Mesenchymal stem cell (in vitro differentiated cells and primary cell): ENCODE measurements at regions not wholly inside any gene's neighbourhood (a gene's known extent, or its start where the extent isn't known, plus 50 kb on each side); places are given as distances from the start of the nearest gene placed in this dataset.

Experiments
- DNase-seq: peaks from one replicate; pipeline ENCODE4 v3.0.0-alpha.2; 2013
- H2AFZ ChIP-seq: one replicate; pipeline ENCODE4 v1.6.1; 2013; ENCODE audit warnings: low read depth, mild to moderate bottlenecking, control low read depth, inconsistent platforms, low read length, moderate library complexity
- H2AK5ac ChIP-seq: 2 replicates; pipeline ENCODE4 v1.6.1; 2013; ENCODE audit warnings: low read length, moderate library complexity, mild to moderate bottlenecking, inconsistent platforms; ENCODE audit not compliant: severe bottlenecking
- H2BK120ac ChIP-seq: one replicate; pipeline ENCODE4 v1.6.1; 2013; ENCODE audit warnings: low read depth, mild to moderate bottlenecking, inconsistent platforms, low read length, moderate library complexity
- H2BK12ac ChIP-seq, 2 experiments: one replicate each; pipeline ENCODE4 v1.6.1; 2013; ENCODE audit warnings: inconsistent platforms in 2 of 2, low read length in 2 of 2, mild to moderate bottlenecking in 2 of 2, moderate library complexity in 2 of 2, control low read depth in 1 of 2
- H2BK15ac ChIP-seq: one replicate; pipeline ENCODE4 v1.6.1; 2013; ENCODE audit warnings: mild to moderate bottlenecking, low read depth, inconsistent platforms; ENCODE audit not compliant: poor library complexity, severe bottlenecking
- H2BK5ac ChIP-seq: 2 replicates; pipeline ENCODE4 v1.6.1; 2013; ENCODE audit warnings: low read depth, mild to moderate bottlenecking, low read length, control low read depth, inconsistent platforms; ENCODE audit not compliant: poor library complexity, severe bottlenecking
- H3K14ac ChIP-seq, 2 experiments: one replicate each; pipeline ENCODE4 v1.6.1; 2013; ENCODE audit warnings: inconsistent platforms in 2 of 2, low read length in 2 of 2, control low read depth in 1 of 2, mild to moderate bottlenecking in 1 of 2, moderate library complexity in 1 of 2
- H3K18ac ChIP-seq, 2 experiments: one replicate each; pipeline ENCODE4 v1.6.1; 2013; ENCODE audit warnings: inconsistent platforms in 2 of 2, low read length in 2 of 2, control low read depth in 1 of 2, low read depth in 1 of 2, mild to moderate bottlenecking in 1 of 2
- H3K23ac ChIP-seq, 2 experiments: one replicate each; pipeline ENCODE4 v1.6.1; 2013; ENCODE audit warnings: inconsistent platforms in 2 of 2, low read length in 2 of 2, mild to moderate bottlenecking in 2 of 2, moderate library complexity in 2 of 2, control low read depth in 1 of 2
- H3K27ac ChIP-seq: 2 replicates; pipeline ENCODE4 v1.5.1; 2013; ENCODE audit warnings: mild to moderate bottlenecking, moderate library complexity, low read length, control low read depth, inconsistent platforms; ENCODE audit not compliant: poor library complexity, severe bottlenecking
- H3K27me3 ChIP-seq, 2 experiments: 2 replicates each; pipeline versions ENCODE4 v1.6.1 to v1.7.0; 2013; ENCODE audit warnings: low read length in 2 of 2, mild to moderate bottlenecking in 2 of 2, moderate library complexity in 2 of 2, control low read depth in 1 of 2, inconsistent platforms in 1 of 2; ENCODE audit not compliant: control insufficient read depth in 1 of 2, insufficient read depth in 1 of 2
- H3K36me3 ChIP-seq, 2 experiments: 2 replicates each; pipeline versions ENCODE4 v1.6.1 to v1.7.0; 2013; ENCODE audit warnings: low read length in 2 of 2, control low read depth in 1 of 2, inconsistent platforms in 1 of 2, low read depth in 1 of 2, mild to moderate bottlenecking in 1 of 2; ENCODE audit not compliant: insufficient read depth in 2 of 2, control insufficient read depth in 1 of 2
- H3K4ac ChIP-seq, 2 experiments: one replicate each; pipeline ENCODE4 v1.6.1; 2013; ENCODE audit warnings: inconsistent platforms in 2 of 2, low read length in 2 of 2, mild to moderate bottlenecking in 2 of 2, moderate library complexity in 2 of 2, control low read depth in 1 of 2, low read depth in 1 of 2
- H3K4me1 ChIP-seq: 2 replicates; pipeline ENCODE4 v1.6.1; 2013; ENCODE audit warnings: low read depth, low read length, control low read depth; ENCODE audit not compliant: control insufficient read depth, insufficient read depth
- H3K4me2 ChIP-seq: 2 replicates; pipeline ENCODE4 v1.6.1; 2013; ENCODE audit warnings: low read length, mild to moderate bottlenecking, inconsistent platforms; ENCODE audit not compliant: poor library complexity, severe bottlenecking
- H3K4me3 ChIP-seq, 2 experiments: 2 replicates each; pipeline versions ENCODE4 v1.5.1 to v1.7.0; 2013; ENCODE audit warnings: low read length in 2 of 2, mild to moderate bottlenecking in 2 of 2, control low read depth in 1 of 2, low read depth in 1 of 2; ENCODE audit not compliant: insufficient read depth in 1 of 2
- H3K79me1 ChIP-seq: replicated peaks from 2 replicates; pipeline ENCODE4 v1.6.1; 2013; ENCODE audit warnings: mild to moderate bottlenecking, control low read depth, low read length, inconsistent platforms; ENCODE audit not compliant: poor library complexity, severe bottlenecking
- H3K9ac ChIP-seq: 2 replicates; pipeline ENCODE4 v1.7.0; 2013; ENCODE audit warnings: mild to moderate bottlenecking, low read length, moderate library complexity
- H3K9me3 ChIP-seq: 2 replicates; pipeline ENCODE4 v1.7.0; 2013; ENCODE audit warnings: mild to moderate bottlenecking, low read length; ENCODE audit not compliant: control insufficient read depth
- H4K8ac ChIP-seq: one replicate; pipeline ENCODE4 v1.6.1; 2013; ENCODE audit warnings: inconsistent platforms, mild to moderate bottlenecking, low read length, moderate library complexity
- H4K91ac ChIP-seq: one replicate; pipeline ENCODE4 v1.6.1; 2013; ENCODE audit warnings: mild to moderate bottlenecking, low read length, inconsistent platforms
- WGBS: methylation state at CpG from one replicate; pipeline ENCODE4 v1.1.7; 2013; ENCODE audit warnings: mixed read lengths; 5-methylcytosine and 5-hydroxymethylcytosine counted together

GRCh38 chr17:5781236-5781927 lies 197.1 kb upstream of the NLRP1 start:
- Histone ChIP-seq H3K14ac (no peak overlapping the region), H3K4me1 (peaks cover 22% of the 10 kb centered on the region), H2BK12ac (no peak overlapping the region), H3K9ac (no peak overlapping the region), H2BK5ac (no peak overlapping the region), H3K18ac (no peak overlapping the region), H3K4ac (no peak overlapping the region), H3K9me3 (peaks cover 19% of the 10 kb centered on the region), H4K91ac (no peak overlapping the region), H3K23ac (no peak overlapping the region), H2AFZ (no peak overlapping the region), H4K8ac (no peak overlapping the region), H3K27me3 (peaks cover 0 to 8% of the 10 kb centered on the region in 2 experiments), H3K36me3 (no peaks in the 10 kb centered on the region), H2AK5ac (no peak overlapping the region), H2BK15ac (no peak overlapping the region), H3K79me1 (no peaks in the 10 kb centered on the region), H2BK120ac (no peak overlapping the region), H3K27ac (no peak overlapping the region), H3K4me2 (no peak overlapping the region), H3K4me3 (no peak overlapping the region)
- WGBS = 78% methylated on average over 12 of the region's 13 CpGs
- DNase-seq = no peak

- 93% methylated on average over 2 of the region's 4 CpGs for WGBS
- H4K8ac ChIP-seq = no peak overlapping the region
These were observed 199.0 kb upstream of the NLRP1 start for GRCh38 chr17:5783269-5783668.

GRCh38 chr17:5783851-5784250 lies 199.5 kb upstream of the NLRP1 start:
- no peak overlapping the region for H2BK5ac ChIP-seq
- no peak overlapping the region for H4K91ac ChIP-seq
- no peak overlapping the region for H3K27ac ChIP-seq
- 65% methylated on average over 3 of the region's 3 CpGs for WGBS
- H4K8ac ChIP-seq = no peak overlapping the region
- H3K9me3 ChIP-seq = peaks cover 19% of the 10 kb centered on the region
- no peaks in the 10 kb centered on the region for H3K79me1 ChIP-seq
- H3K4me2 ChIP-seq = no peak overlapping the region
- H2BK120ac ChIP-seq = no peak overlapping the region
- H3K18ac ChIP-seq = no peak overlapping the region
- no peak overlapping the region for H2AK5ac ChIP-seq
- no peak overlapping the region for H3K23ac ChIP-seq
- H3K27me3 ChIP-seq = peaks cover 0 to under 1% of the 10 kb centered on the region in 2 experiments
- no peak overlapping the region for H2AFZ ChIP-seq
- H2BK15ac ChIP-seq = no peak overlapping the region
- no peak overlapping the region for H3K14ac ChIP-seq
- no peaks in the 10 kb centered on the region for H3K36me3 ChIP-seq
- H3K4ac ChIP-seq = no peak overlapping the region
- no peak overlapping the region for H3K4me3 ChIP-seq
- no peak for DNase-seq
- peaks cover 28% of the 10 kb centered on the region for H3K4me1 ChIP-seq
- no peak overlapping the region for H3K9ac ChIP-seq
- H2BK12ac ChIP-seq = no peak overlapping the region

More at GRCh38 chr17:5783269-5783668, 199.0 kb upstream of the NLRP1 start:
- Histone ChIP-seq H3K4me2 (no peak overlapping the region), H3K4me3 (no peak overlapping the region), H3K4ac (no peak overlapping the region), H3K79me1 (no peaks in the 10 kb centered on the region), H2AFZ (no peak overlapping the region), H2BK12ac (no peak overlapping the region), H3K27me3 (peaks cover 0 to 6% of the 10 kb centered on the region in 2 experiments), H3K9me3 (peaks cover 19% of the 10 kb centered on the region), H2BK15ac (no peak overlapping the region), H3K23ac (no peak overlapping the region), H4K91ac (no peak overlapping the region), H3K36me3 (no peaks in the 10 kb centered on the region), H3K4me1 (peaks cover 24% of the 10 kb centered on the region), H3K18ac (no peak overlapping the region), H3K27ac (no peak overlapping the region), H2AK5ac (no peak overlapping the region), H2BK5ac (no peak overlapping the region), H3K9ac (no peak overlapping the region), H2BK120ac (no peak overlapping the region), H3K14ac (no peak overlapping the region)
- no peak for DNase-seq

- H3K4me2 ChIP-seq = no peak overlapping the region
- peak overlapping the region; percentile 58 for H2AK5ac ChIP-seq
- H2AFZ ChIP-seq = no peak overlapping the region
- peaks cover 19% of the 10 kb centered on the region for H3K9me3 ChIP-seq
- H3K23ac ChIP-seq = no peak overlapping the region
- H4K91ac ChIP-seq = no peak overlapping the region
- no peak for DNase-seq
- H2BK5ac ChIP-seq = no peak overlapping the region
- H4K8ac ChIP-seq = no peak overlapping the region
- no peak overlapping the region for H2BK120ac ChIP-seq
- no peak overlapping the region for H3K4ac ChIP-seq
- H2BK12ac ChIP-seq = peak overlapping the region in 1 of 2 experiments; percentile 37
- H3K14ac ChIP-seq = no peak overlapping the region
- peaks cover 0 to 2% of the 10 kb centered on the region in 2 experiments for H3K27me3 ChIP-seq
- no peaks in the 10 kb centered on the region for H3K79me1 ChIP-seq
- H3K4me1 ChIP-seq = peaks cover 31% of the 10 kb centered on the region
- H3K27ac ChIP-seq = peak overlapping the region; percentile 68
- H2BK15ac ChIP-seq = peak overlapping the region; percentile 38
- no peak overlapping the region for H3K4me3 ChIP-seq
- H3K9ac ChIP-seq = no peak overlapping the region
- WGBS = 90% methylated on average over 2 of the region's 2 CpGs
- H3K18ac ChIP-seq = no peak overlapping the region
- no peaks in the 10 kb centered on the region for H3K36me3 ChIP-seq
These were observed 200.5 kb upstream of the NLRP1 start for GRCh38 chr17:5784791-5785190.
